Panc1 (cell line): ENCODE measurements at regions not wholly inside any gene's neighbourhood (a gene's known extent, or its start where the extent isn't known, plus 50 kb on each side); places are given as distances from the start of the nearest gene placed in this dataset.

Experiments
- ATAC-seq: fragments of 200-7000 bp; cut with Tn5 transposase; 2 replicates; pipeline ENCODE4 v1.9.1; 2020; ENCODE audit warnings: mild to moderate bottlenecking, moderate library complexity
- BruUV-seq: library from RNA; stranded (reverse); fragments of 400-500 nt; replicated peaks from 2 replicates; lab custom pipeline; 2021; lab: Mats Ljungman, UMichigan
- CTCF ChIA-PET: fragments of 300-600 bp; sonication (Branson Sonifier 250); formaldehyde crosslinking; loops from one replicate; lab custom pipeline; 2022; ENCODE audit warnings: antibody characterized with exemption; lab: Charles Lee
- POLR2A ChIA-PET: fragments of 300-600 bp; sonication (Branson Sonifier 250); formaldehyde crosslinking; loops from one replicate; lab custom pipeline; 2022; ENCODE audit warnings: antibody characterized with exemption; lab: Charles Lee
- DNase-seq: peaks from one replicate; pipeline ENCODE4 v3.0.0-alpha.2; 2010; ENCODE audit warnings: low read depth, low spot score
- H3K27ac ChIP-seq: 2 replicates; pipeline ENCODE4 v1.5.1; 2011; ENCODE audit warnings: mild to moderate bottlenecking, low read length, inconsistent platforms
- H3K27me3 ChIP-seq: fragments of 200-500 bp; sonication (Bioruptor generic); 2 replicates; pipeline ENCODE4 v1.6.0; 2014; ENCODE audit warnings: low read length, inconsistent platforms; ENCODE audit not compliant: control insufficient read depth, insufficient read depth
- H3K36me3 ChIP-seq: fragments of 200-500 bp; sonication (Bioruptor generic); 2 replicates; pipeline ENCODE4 v1.5.1; 2014; ENCODE audit warnings: inconsistent platforms, mild to moderate bottlenecking, low read length, moderate library complexity; ENCODE audit not compliant: control insufficient read depth, insufficient read depth
- H3K4me1 ChIP-seq: 2 replicates; pipeline ENCODE4 v1.5.1; 2011; ENCODE audit warnings: inconsistent platforms, mild to moderate bottlenecking, low read length, moderate library complexity; ENCODE audit not compliant: control insufficient read depth, insufficient read depth
- H3K4me3 ChIP-seq, 2 experiments: 2 replicates each; pipeline ENCODE4 v1.5.1; 2011 to 2012; ENCODE audit warnings: low read depth in 2 of 2, low read length in 2 of 2, mild to moderate bottlenecking in 2 of 2, inconsistent platforms in 1 of 2, moderate library complexity in 1 of 2
- H3K9me3 ChIP-seq: fragments of 200-500 bp; sonication (Bioruptor generic); 2 replicates; pipeline ENCODE4 v1.5.1; 2014; ENCODE audit warnings: low read depth, mild to moderate bottlenecking, inconsistent platforms, low read length, moderate library complexity; ENCODE audit not compliant: control insufficient read depth, insufficient read depth
- POLR2AphosphoS5 ChIP-seq: IDR thresholded peaks from 2 replicates; pipeline ENCODE4 v1.6.1; 2012; ENCODE audit warnings: mild to moderate bottlenecking, low read depth, low read length, moderate library complexity
- SIN3A ChIP-seq: IDR thresholded peaks from 2 replicates; pipeline ENCODE4 v1.6.1; 2012; ENCODE audit warnings: low read depth, mild to moderate bottlenecking, low read length, moderate library complexity, borderline replicate concordance; ENCODE audit not compliant: insufficient read depth
- TCF7L2 ChIP-seq: IDR thresholded peaks from 2 replicates; pipeline ENCODE4 v1.6.1; 2011; ENCODE audit warnings: mild to moderate bottlenecking, low read depth, low read length, inconsistent platforms
- in situ Hi-C: cut with HindIII; loops from 2 replicates; pipeline ENCODE4 v1.10.0; 2016; ENCODE audit warnings: low sequenced_read_pairs, low pct_unique_long_range_greater_than_20kb
- intact Hi-C: fragments of 100-400 bp; cut with micrococcal nuclease; formaldehyde crosslinking; loops from one replicate; pipeline ENCODE4 v1.10.0; 2022; ENCODE audit not compliant: unreplicated experiment
- TF ChIP-seq, protein P1 (sequence below), 2 experiments: IDR thresholded peaks; 2 replicates each; pipeline ENCODE4 v1.6.1; 2011 to 2012; ENCODE audit warnings: low read depth in 2 of 2, control low read depth in 1 of 2, low read length in 1 of 2, mild to moderate bottlenecking in 1 of 2, moderate library complexity in 1 of 2; ENCODE audit not compliant: insufficient read depth in 1 of 2
- TF ChIP-seq, protein P2 (sequence below): fragments of 450-650 bp; IDR thresholded peaks from 2 replicates; pipeline ENCODE4 v1.5.1; 2017; ENCODE audit warnings: mild to moderate bottlenecking

DNA sequence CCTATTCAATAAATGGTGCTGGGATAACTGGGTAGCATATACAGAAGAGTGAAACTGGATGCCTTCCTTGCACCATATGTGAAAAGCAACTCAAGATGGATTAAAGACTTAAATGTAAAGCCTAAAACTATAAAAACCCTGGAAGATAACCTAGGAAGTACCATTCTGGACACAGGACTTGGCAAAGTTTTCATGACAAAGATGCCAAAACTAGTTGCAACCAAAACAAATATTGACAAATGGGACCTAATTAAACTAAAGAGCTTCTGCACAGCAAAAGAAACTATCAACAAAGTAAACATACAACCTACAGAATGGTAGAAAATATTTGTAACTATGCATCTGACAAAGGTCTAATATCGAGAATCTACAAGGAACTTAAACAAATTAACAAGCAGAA lies 129.1 kb upstream of the CTBP2 start:
- TF ChIP-seq SIN3A (no peak), POLR2AphosphoS5 (no peak), TCF7L2 (no peak)
- TF ChIP-seq, protein P1, sequence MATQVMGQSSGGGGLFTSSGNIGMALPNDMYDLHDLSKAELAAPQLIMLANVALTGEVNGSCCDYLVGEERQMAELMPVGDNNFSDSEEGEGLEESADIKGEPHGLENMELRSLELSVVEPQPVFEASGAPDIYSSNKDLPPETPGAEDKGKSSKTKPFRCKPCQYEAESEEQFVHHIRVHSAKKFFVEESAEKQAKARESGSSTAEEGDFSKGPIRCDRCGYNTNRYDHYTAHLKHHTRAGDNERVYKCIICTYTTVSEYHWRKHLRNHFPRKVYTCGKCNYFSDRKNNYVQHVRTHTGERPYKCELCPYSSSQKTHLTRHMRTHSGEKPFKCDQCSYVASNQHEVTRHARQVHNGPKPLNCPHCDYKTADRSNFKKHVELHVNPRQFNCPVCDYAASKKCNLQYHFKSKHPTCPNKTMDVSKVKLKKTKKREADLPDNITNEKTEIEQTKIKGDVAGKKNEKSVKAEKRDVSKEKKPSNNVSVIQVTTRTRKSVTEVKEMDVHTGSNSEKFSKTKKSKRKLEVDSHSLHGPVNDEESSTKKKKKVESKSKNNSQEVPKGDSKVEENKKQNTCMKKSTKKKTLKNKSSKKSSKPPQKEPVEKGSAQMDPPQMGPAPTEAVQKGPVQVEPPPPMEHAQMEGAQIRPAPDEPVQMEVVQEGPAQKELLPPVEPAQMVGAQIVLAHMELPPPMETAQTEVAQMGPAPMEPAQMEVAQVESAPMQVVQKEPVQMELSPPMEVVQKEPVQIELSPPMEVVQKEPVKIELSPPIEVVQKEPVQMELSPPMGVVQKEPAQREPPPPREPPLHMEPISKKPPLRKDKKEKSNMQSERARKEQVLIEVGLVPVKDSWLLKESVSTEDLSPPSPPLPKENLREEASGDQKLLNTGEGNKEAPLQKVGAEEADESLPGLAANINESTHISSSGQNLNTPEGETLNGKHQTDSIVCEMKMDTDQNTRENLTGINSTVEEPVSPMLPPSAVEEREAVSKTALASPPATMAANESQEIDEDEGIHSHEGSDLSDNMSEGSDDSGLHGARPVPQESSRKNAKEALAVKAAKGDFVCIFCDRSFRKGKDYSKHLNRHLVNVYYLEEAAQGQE (IDR thresholded peaks at IDR 0.05; ENCODE audit: insufficient read depth in 1 of 2, low read depth in 2 of 2, low read length in 1 of 2), result no peak
- TF ChIP-seq, protein P2, sequence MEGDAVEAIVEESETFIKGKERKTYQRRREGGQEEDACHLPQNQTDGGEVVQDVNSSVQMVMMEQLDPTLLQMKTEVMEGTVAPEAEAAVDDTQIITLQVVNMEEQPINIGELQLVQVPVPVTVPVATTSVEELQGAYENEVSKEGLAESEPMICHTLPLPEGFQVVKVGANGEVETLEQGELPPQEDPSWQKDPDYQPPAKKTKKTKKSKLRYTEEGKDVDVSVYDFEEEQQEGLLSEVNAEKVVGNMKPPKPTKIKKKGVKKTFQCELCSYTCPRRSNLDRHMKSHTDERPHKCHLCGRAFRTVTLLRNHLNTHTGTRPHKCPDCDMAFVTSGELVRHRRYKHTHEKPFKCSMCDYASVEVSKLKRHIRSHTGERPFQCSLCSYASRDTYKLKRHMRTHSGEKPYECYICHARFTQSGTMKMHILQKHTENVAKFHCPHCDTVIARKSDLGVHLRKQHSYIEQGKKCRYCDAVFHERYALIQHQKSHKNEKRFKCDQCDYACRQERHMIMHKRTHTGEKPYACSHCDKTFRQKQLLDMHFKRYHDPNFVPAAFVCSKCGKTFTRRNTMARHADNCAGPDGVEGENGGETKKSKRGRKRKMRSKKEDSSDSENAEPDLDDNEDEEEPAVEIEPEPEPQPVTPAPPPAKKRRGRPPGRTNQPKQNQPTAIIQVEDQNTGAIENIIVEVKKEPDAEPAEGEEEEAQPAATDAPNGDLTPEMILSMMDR, result no peak
- Histone ChIP-seq H3K27ac (no peak overlapping the region), H3K36me3 (no peaks in the 10 kb centered on the region), H3K4me3 (no peak overlapping the region), H3K27me3 (peaks cover 10% of the 10 kb centered on the region), H3K4me1 (no peaks in the 10 kb centered on the region), H3K9me3 (no peaks in the 10 kb centered on the region)
- DNase-seq (no peak), ATAC-seq (no peak)
- in situ Hi-C loops (no loop called here), intact Hi-C loops (no loop called here)
- BruUV-seq, result no TSS peak
- POLR2A ChIA-PET, result no interaction called here
- CTCF ChIA-PET, result interaction anchor here (0.7 kb wide), 1 partner anchor 74 kb away, joined by 3 read pairs; no protein-coding TSS in a partner anchor

DNA sequence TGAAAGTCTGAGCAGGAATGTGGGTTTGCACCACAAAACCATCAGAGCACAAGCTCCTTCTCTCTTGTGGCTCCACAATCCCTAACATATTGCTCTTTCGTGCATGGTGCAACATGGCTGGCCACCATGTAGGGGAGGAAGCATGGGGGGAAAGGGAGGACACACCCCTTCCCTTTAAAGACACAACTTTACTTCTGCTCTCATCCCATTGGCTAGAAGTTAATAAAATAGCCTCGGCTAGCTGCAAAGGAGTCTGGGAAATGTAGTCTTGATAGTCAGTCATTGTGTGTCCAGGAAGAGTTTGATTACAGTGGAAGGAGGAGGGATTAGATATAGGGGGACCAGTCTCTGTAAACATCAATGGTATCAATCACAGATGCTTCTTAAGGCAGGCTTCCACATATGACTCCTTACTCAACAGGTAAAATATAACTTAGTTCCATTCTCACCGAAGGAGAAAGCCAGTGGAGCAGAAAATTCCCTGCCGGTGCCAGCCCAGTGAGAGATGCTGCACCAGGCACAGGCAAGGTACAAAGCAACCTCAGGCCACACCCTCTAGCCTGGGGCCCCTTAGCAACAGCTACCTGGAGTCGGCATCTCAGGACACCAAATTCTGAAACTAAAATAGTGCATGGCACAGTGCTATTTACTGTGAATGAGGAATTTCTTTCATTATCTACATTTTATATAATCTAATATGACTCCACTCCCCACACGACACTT lies 124.7 kb upstream of the CTBP2 start:
- in situ Hi-C loops (no loop called here), intact Hi-C loops (no loop called here)
- Histone ChIP-seq H3K4me3 (no peak overlapping the region), H3K9me3 (no peaks in the 10 kb centered on the region), H3K27me3 (peaks cover 17% of the 10 kb centered on the region), H3K27ac (no peak overlapping the region), H3K36me3 (no peaks in the 10 kb centered on the region), H3K4me1 (no peaks in the 10 kb centered on the region)
- no peak for DNase-seq
- CTCF ChIA-PET, result no interaction called here
- BruUV-seq, result no TSS peak
- TF ChIP-seq POLR2AphosphoS5, result no peak
- TF ChIP-seq SIN3A, result no peak
- no peak for ATAC-seq
- POLR2A ChIA-PET, result no interaction called here
